Natural killer cell treated with Interleukin-12 subunit alpha and Interleukin-12 subunit beta and Interleukin-15 and Interleukin-18, amount 100 ng/mL, for 72 hours (primary cell): ENCODE measurements at regions not wholly inside any gene's neighbourhood (a gene's known extent, or its start where the extent isn't known, plus 50 kb on each side); places are given as distances from the start of the nearest gene placed in this dataset.

Source experiments
- ATAC-seq, 2 donors: fragments of 150-1000 bp; cut with Tn5 transposase in 1 of 2; sonication (Bioruptor Pico), chemical (Tn5 transposase) in 1 of 2; 2 replicates each; pipeline ENCODE4 v1.10.0; 2021
- DNase-seq: peaks from one replicate; pipeline ENCODE4 v3.0.0; 2022; ENCODE audit warnings: low spot score
- H3K27ac Mint-ChIP-seq, 2 donors: 1 replicate in 1 of 2; 2 replicates in 1 of 2; pipeline ENCODE4 v1.8.0; 2022; ENCODE audit warnings: mixed read lengths in 2 of 2, mild to moderate bottlenecking in 1 of 2, moderate library complexity in 1 of 2
- H3K27me3 Mint-ChIP-seq, 2 donors: 1 replicate in 1 of 2; 2 replicates in 1 of 2; pipeline ENCODE4 v1.8.0; 2022; ENCODE audit warnings: mixed read lengths in 2 of 2
- H3K36me3 Mint-ChIP-seq: one replicate; pipeline ENCODE4 v1.8.0; 2022; ENCODE audit warnings: mixed read lengths
- H3K4me1 Mint-ChIP-seq, 2 donors: 1 replicate in 1 of 2; 2 replicates in 1 of 2; pipeline ENCODE4 v1.8.0; 2022; ENCODE audit warnings: low read depth in 2 of 2, mixed read lengths in 2 of 2, mild to moderate bottlenecking in 1 of 2
- H3K4me3 Mint-ChIP-seq: one replicate; pipeline ENCODE4 v1.8.0; 2022; ENCODE audit warnings: mixed read lengths
- H3K9me3 Mint-ChIP-seq: 2 replicates; pipeline ENCODE4 v1.8.0; 2022; ENCODE audit warnings: mixed read lengths

DNA sequence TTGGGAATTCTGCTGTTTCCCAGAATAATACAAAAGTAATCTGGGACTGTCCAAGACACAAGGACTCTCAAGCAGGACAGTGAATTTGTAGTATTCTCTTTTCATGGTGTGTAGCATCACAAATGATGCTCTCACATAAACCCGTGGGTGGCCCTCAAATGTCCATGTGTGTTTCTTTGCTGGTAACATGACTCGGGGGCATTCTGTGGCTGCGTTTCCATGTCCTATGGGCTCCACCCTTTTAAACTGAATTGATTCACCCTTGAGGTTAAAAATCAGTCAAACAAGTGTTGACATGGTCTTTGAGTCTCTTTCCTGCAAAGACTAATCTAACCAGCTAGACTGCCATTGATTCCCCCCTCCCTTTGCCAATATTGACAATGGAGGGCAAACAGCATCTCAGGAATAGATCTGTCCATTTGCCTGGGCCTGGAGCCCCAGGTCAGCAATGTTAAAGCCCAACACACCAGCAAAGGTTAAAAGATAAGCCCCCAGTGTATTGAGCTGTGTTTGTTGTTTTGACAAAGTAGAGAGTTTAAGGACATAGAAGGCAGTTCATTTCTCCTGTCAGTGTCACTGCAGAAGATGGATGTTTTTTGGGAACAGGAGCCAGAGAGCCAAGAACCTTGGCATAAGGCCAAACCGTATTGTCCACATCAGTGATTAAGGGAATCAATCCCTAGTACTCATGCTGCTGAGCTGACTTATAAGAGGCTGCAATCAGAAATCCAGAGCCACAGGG, 117.1 kb upstream of the COX10 start:
- no peak for ATAC-seq
- no peaks in the 10 kb centered on the region for H3K27me3 Mint-ChIP-seq
- H3K4me3 Mint-ChIP-seq: no peak overlapping the region
- no peaks in the 10 kb centered on the region for H3K4me1 Mint-ChIP-seq
- H3K9me3 Mint-ChIP-seq: no peaks in the 10 kb centered on the region
- no peaks in the 10 kb centered on the region for H3K36me3 Mint-ChIP-seq
- no peak for DNase-seq
- no peak overlapping the region for H3K27ac Mint-ChIP-seq

DNA sequence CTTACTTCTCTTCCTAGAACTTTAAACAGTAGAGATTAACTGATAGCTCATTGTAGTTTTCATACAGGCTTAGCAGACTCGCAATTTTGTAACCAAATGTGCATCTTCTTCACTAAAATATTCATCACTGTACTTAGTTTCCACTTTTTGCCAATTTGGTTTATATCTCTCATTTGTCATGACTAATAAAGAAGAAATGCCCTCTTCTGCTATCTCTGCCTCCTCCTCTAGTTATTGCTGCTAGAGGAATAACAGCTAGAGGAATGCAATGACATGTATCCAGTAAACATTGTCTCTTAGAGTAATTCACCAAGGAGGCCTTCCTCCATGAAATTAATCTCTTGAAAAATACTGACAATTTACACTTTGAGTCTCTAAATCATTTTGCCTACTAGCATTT, 115.5 kb upstream of the COX10 start:
- Mint-ChIP-seq H3K4me1 (no peaks in the 10 kb centered on the region), H3K9me3 (no peaks in the 10 kb centered on the region), H3K36me3 (no peaks in the 10 kb centered on the region), H3K27ac (no peak overlapping the region), H3K4me3 (no peak overlapping the region), H3K27me3 (no peaks in the 10 kb centered on the region)
- no peak for ATAC-seq
- DNase-seq: no peak

DNA sequence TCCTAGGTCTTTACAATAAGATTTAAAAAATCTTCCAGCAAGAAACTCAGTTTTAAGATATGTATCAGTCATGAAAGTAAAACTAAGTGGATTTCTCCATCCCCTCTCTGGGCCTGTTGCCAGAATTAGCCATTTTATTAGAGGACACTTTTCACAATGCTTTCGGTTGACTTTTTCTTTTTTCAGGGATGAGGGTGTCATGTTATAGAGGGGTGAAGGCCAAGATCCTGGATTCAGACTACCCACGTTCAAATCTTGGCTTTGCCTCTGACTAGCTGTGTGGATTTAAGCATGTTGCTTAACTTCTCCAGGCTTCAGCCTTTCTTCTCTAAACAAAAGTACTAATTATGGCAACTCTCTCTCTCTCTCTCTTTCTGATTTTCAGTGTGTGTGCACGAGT, 111.7 kb upstream of the COX10 start:
- H3K9me3 Mint-ChIP-seq: no peaks in the 10 kb centered on the region
- H3K4me3 Mint-ChIP-seq: no peak overlapping the region
- DNase-seq: no peak
- H3K27ac Mint-ChIP-seq: no peak overlapping the region
- H3K36me3 Mint-ChIP-seq: no peaks in the 10 kb centered on the region
- no peaks in the 10 kb centered on the region for H3K27me3 Mint-ChIP-seq
- ATAC-seq: no peak
- H3K4me1 Mint-ChIP-seq: peaks cover under 1 to 10% of the 10 kb centered on the region in 2 donors

DNA sequence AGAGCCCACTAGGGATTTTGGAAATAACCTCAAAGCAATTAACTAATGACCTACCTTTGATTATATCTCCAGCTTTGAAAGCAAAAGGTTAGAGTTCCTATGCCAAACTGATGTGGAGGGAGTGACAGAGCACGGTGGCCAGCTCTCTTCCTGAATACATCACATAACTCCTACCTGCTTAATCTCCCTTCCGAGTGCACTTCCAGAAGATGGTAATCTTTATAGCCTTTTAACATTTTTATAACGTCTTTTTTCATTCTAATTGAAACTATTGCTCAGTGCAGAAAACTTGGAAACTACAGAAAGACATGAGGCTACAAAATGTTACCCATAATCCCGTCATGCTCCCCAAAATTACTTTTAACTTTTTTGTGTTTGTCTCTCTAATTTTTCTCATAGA, 110.5 kb upstream of the COX10 start:
- ATAC-seq: no peak
- no peaks in the 10 kb centered on the region for H3K9me3 Mint-ChIP-seq
- no peaks in the 10 kb centered on the region for H3K36me3 Mint-ChIP-seq
- no peaks in the 10 kb centered on the region for H3K27me3 Mint-ChIP-seq
- DNase-seq: no peak
- H3K4me3 Mint-ChIP-seq: no peak overlapping the region
- H3K4me1 Mint-ChIP-seq: peaks cover 4 to 14% of the 10 kb centered on the region in 2 donors
- H3K27ac Mint-ChIP-seq: no peak overlapping the region

GRCh38 chr17:13961265-13961664, 108.0 kb upstream of the COX10 start:
- Mint-ChIP-seq H3K36me3 (no peaks in the 10 kb centered on the region), H3K27me3 (no peaks in the 10 kb centered on the region), H3K4me3 (no peak overlapping the region), H3K4me1 (peaks cover 4 to 14% of the 10 kb centered on the region in 2 donors), H3K9me3 (no peaks in the 10 kb centered on the region), H3K27ac (no peak overlapping the region)
- ATAC-seq (no peak), DNase-seq (no peak)

DNA sequence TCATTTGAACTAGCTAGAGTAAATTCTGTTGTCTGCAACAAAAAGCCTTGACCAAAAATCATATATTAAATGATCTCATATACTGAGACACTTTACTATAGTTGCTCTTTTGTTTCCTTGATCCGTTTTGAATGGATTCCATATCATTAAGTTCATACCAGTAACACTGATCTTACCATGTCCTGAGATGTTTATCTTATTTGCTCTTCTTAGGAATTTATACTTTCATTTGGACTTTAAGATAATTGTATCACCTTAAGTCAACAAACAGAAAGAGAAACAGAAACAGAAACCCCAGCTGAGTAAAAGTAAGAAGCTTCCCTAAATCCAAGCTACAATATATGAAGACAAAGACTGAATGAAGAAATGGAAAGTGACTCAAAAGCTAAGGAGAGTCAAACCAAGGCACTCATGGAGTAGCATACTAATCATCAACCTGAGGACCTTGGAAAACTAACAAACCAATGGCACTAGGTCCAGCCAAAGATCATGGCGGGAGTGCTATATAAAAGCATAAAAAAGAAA, 106.5 kb upstream of the COX10 start:
- H3K36me3 Mint-ChIP-seq: no peaks in the 10 kb centered on the region
- H3K27me3 Mint-ChIP-seq: no peaks in the 10 kb centered on the region
- DNase-seq: no peak
- no peaks in the 10 kb centered on the region for H3K9me3 Mint-ChIP-seq
- no peak overlapping the region for H3K4me3 Mint-ChIP-seq
- H3K4me1 Mint-ChIP-seq: peaks cover 4 to 14% of the 10 kb centered on the region in 2 donors
- ATAC-seq: no peak
- H3K27ac Mint-ChIP-seq: no peak overlapping the region

DNA sequence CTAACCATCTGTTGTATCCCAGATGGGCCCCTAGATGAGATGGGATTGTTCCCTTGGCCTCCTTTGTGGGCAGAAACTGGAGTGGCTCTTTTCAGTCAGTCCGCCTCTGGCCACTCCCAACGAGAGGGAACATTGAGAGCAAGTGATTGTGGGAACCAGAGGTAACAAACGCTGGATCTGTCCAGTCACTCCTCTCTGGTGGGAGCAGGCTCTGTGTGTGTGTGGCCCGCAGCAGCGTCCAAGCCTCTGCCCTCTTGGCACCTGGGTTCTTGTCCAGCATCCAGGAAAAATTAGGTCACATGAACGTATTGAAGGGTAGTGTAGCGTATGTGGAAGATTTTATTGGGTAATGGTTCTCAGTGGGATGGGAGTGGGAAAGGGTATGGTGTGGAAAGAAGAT, 101.9 kb upstream of the COX10 start:
- Mint-ChIP-seq H3K27me3 (no peaks in the 10 kb centered on the region), H3K9me3 (no peaks in the 10 kb centered on the region), H3K4me1 (peaks cover 9 to 22% of the 10 kb centered on the region in 2 donors), H3K36me3 (no peaks in the 10 kb centered on the region), H3K27ac (no peak overlapping the region), H3K4me3 (no peak overlapping the region)
- DNase-seq (no peak), ATAC-seq (no peak)

DNA sequence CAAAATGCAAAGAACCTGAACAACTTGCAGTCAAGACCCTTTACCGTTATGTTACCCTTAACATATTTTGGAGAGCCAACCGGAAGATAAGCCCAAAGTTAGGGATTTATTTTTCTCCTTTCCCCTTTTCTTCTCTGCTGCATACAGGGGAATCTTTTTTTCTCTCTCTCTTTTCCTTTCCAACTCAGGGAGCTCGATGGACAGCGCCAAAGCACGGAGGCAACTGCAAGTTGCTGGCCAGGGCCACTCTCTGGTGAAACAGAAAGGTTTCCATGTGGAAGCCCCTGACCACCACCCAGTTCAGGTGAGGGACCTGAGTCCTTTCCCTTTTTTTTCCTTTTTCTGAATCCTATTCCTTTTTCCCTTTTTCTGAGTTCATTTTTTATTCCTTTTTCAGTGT, 98.8 kb upstream of the COX10 start:
- ATAC-seq (no peak), DNase-seq (no peak)
- Mint-ChIP-seq H3K9me3 (no peaks in the 10 kb centered on the region), H3K36me3 (no peaks in the 10 kb centered on the region), H3K27me3 (no peaks in the 10 kb centered on the region), H3K4me1 (peaks cover 5 to 16% of the 10 kb centered on the region in 2 donors), H3K27ac (no peak overlapping the region), H3K4me3 (no peak overlapping the region)

- Mint-ChIP-seq H3K36me3 (no peaks in the 10 kb centered on the region), H3K27me3 (no peaks in the 10 kb centered on the region), H3K4me3 (no peak overlapping the region), H3K4me1 (peaks cover 5 to 16% of the 10 kb centered on the region in 2 donors), H3K27ac (no peak overlapping the region), H3K9me3 (no peaks in the 10 kb centered on the region)
- ATAC-seq (no peak), DNase-seq (no peak)
Observed at GRCh38 chr17:13973960-13974651, 95.2 kb upstream of the COX10 start.

DNA sequence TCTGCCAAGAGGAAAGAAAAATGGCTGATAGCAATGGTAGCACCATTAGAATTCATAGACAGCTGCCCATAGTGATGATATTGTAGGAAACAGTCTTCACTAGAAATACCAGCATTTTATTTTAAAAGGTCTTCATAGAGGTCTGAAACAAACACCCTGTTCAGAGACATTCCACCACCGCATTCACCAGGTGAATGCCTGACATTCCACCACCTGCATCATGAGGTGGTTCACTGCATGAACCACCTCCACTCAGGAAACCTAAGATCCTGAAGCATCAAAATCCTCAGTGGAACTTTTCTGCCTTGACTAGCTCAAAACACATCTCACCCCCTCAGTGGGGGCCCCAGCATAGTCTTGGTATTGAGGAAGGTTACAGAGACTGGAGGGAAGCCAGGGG, 91.5 kb upstream of the COX10 start:
- ATAC-seq: no peak

GRCh38 chr17:13978478-13978877, 90.8 kb upstream of the COX10 start:
- no peak overlapping the region for H3K27ac Mint-ChIP-seq
- H3K4me3 Mint-ChIP-seq: no peak overlapping the region
- no peaks in the 10 kb centered on the region for H3K9me3 Mint-ChIP-seq

More for the DNA sequence above, 91.5 kb upstream of the COX10 start:
- H3K4me3 Mint-ChIP-seq: no peak overlapping the region
- no peak overlapping the region for H3K27ac Mint-ChIP-seq
- H3K27me3 Mint-ChIP-seq: no peaks in the 10 kb centered on the region
- H3K9me3 Mint-ChIP-seq: no peaks in the 10 kb centered on the region
- peaks cover 9% of the 10 kb centered on the region for H3K36me3 Mint-ChIP-seq
- H3K4me1 Mint-ChIP-seq: no peaks in the 10 kb centered on the region
- no peak for DNase-seq

GRCh38 chr17:13981881-13982280, 87.4 kb upstream of the COX10 start:
- Mint-ChIP-seq H3K36me3 (peaks cover 9% of the 10 kb centered on the region), H3K27ac (no peak overlapping the region), H3K27me3 (no peaks in the 10 kb centered on the region), H3K4me1 (peaks cover 5 to 10% of the 10 kb centered on the region in 2 donors), H3K9me3 (no peaks in the 10 kb centered on the region), H3K4me3 (no peak overlapping the region)
- ATAC-seq (no peak), DNase-seq (no peak)

More at GRCh38 chr17:13978478-13978877, 90.8 kb upstream of the COX10 start:
- Mint-ChIP-seq H3K27me3 (no peaks in the 10 kb centered on the region), H3K4me1 (no peaks in the 10 kb centered on the region), H3K36me3 (peaks cover 9% of the 10 kb centered on the region)
- DNase-seq: no peak
- ATAC-seq: no peak

GRCh38 chr17:13984956-13985355, 84.3 kb upstream of the COX10 start:
- no peaks in the 10 kb centered on the region for H3K9me3 Mint-ChIP-seq
- ATAC-seq (no peak), DNase-seq (no peak)
- no peak overlapping the region for H3K4me3 Mint-ChIP-seq
- H3K27me3 Mint-ChIP-seq: no peaks in the 10 kb centered on the region
- H3K36me3 Mint-ChIP-seq: peaks cover 9% of the 10 kb centered on the region
- H3K4me1 Mint-ChIP-seq: peaks cover 7 to 12% of the 10 kb centered on the region in 2 donors
- H3K27ac Mint-ChIP-seq: no peak overlapping the region

DNA sequence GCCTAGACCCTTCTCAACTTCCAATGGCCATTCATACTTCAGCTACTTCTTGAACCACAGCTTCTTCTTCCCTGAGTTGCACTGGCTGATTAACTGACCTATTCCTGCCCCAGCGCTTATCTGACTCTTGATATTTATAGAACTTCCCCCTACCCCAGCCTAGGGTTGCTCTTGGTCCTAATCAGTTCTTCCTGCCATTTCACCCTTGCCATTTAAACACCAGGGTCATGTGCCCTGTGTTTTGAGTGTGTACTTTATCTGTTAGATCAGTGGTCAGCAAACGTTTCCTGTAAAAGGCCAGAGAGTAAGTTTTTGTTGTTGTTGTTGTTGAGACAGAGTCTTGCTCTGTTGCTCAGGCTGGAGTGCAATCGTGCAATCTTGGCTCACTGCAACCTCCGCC, 82.4 kb upstream of the COX10 start:
- no peak overlapping the region for H3K27ac Mint-ChIP-seq
- peaks cover 5% of the 10 kb centered on the region for H3K36me3 Mint-ChIP-seq
- peaks cover 7 to 12% of the 10 kb centered on the region in 2 donors for H3K4me1 Mint-ChIP-seq
- no peaks in the 10 kb centered on the region for H3K27me3 Mint-ChIP-seq
- DNase-seq: no peak
- no peaks in the 10 kb centered on the region for H3K9me3 Mint-ChIP-seq
- ATAC-seq: no peak
- H3K4me3 Mint-ChIP-seq: no peak overlapping the region
